ENCODE measurements at regions not wholly inside any gene's neighbourhood (a gene's known extent, or its start where the extent isn't known, plus 50 kb on each side); places are given as distances from the start of the nearest gene placed in this dataset.

GRCh38 chr5:145586661-145587307 is 248.4 kb downstream of the PRELID2 start:
- DNase-seq (no peak), ATAC-seq (no peak)
- H3K27me3 ChIP-seq = no peaks in the 10 kb centered on the region
- H3K36me3 ChIP-seq = no peaks in the 10 kb centered on the region
- peaks cover 0 to 6% of the 10 kb centered on the region in 2 donors for H3K9me3 ChIP-seq
- H3K4me3 ChIP-seq = no peak overlapping the region
- intact Hi-C loops (cut with DNase I) = no loop called here
- no peaks in the 10 kb centered on the region for H3K4me1 ChIP-seq
- no peak overlapping the region for H3K27ac ChIP-seq
- TF ChIP-seq CTCF (IDR thresholded peaks at IDR 0.05) = no peak

GRCh38 chr5:145585443-145586148 is 249.5 kb downstream of the PRELID2 start:
- Histone ChIP-seq H3K36me3 (no peaks in the 10 kb centered on the region), H3K27ac (no peak overlapping the region), H3K27me3 (no peaks in the 10 kb centered on the region), H3K4me3 (no peak overlapping the region), H3K4me1 (no peaks in the 10 kb centered on the region), H3K9me3 (peaks cover 0 to 6% of the 10 kb centered on the region in 2 donors)
- DNase-seq (no peak), ATAC-seq (no peak)
- intact Hi-C loops (cut with DNase I) = no loop called here
- no peak for TF ChIP-seq CTCF (IDR thresholded peaks at IDR 0.05)

DNA sequence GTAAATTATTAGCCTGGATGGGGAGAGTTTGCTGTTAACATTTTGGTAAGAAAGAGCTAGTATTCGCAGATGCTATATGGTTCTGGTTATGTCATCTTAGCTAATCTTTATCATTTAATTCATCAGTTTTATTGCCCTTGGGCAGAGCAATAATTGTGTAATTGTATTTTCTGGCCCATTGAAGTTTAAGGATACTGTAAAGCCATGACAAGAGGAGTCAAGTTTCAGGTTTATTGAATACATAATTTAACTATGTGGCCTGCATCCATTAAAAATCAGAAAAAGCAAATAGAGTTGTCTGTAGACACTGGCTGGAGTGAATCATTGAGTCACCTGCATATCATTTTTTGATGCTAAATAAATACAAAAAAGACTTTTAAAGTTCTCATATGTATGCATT is 255.8 kb downstream of the PRELID2 start:
- peaks cover 0 to 21% of the 10 kb centered on the region in 2 donors for H3K9me3 ChIP-seq
- no peaks in the 10 kb centered on the region for H3K27me3 ChIP-seq
- H3K4me1 ChIP-seq = no peaks in the 10 kb centered on the region
- ATAC-seq = no peak
- DNase-seq = no peak
- H3K36me3 ChIP-seq = no peaks in the 10 kb centered on the region
- intact Hi-C loops (cut with DNase I) = no loop called here
- no peak overlapping the region for H3K4me3 ChIP-seq
- no peak for TF ChIP-seq CTCF (IDR thresholded peaks at IDR 0.05)
- no peak overlapping the region for H3K27ac ChIP-seq

DNA sequence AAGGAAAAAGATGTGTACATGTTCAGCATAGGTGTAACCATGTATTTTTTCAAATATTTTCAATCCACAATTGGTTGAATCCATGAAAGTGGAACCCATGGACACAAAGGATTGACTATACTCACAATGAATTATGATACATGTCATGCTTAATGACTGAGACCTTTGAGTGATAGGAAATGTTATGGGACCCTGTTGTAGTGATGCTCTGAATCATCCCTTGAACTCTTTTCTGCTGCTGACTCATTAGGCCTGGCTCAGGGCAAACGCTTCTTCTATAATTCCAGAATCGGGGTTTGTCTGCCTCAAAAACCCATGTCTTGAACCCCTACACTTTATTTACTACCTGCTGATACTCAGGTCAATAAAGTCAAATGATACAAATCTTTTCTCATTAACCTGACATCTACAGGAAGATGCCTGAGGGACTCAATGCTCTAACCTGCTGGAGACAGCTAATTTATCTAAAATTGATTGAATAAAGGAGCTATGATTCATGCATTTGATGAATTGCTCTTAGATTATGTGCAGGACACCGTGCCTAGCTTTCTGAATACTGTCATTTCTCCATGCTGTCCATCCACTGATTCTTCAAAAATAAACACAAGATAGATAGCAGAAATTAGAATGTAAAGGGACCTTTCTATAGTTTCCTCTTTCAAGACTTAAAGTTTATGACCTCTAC is 260.1 kb downstream of the PRELID2 start:
- DNase-seq (no peak), ATAC-seq (no peak)
- Histone ChIP-seq H3K4me3 (no peak overlapping the region), H3K4me1 (no peaks in the 10 kb centered on the region), H3K9me3 (peaks cover 0 to 22% of the 10 kb centered on the region in 2 donors), H3K27ac (no peak overlapping the region), H3K27me3 (no peaks in the 10 kb centered on the region), H3K36me3 (no peaks in the 10 kb centered on the region)
- intact Hi-C loops (cut with DNase I) = no loop called here
- no peak for TF ChIP-seq CTCF (IDR thresholded peaks at IDR 0.05)

DNA sequence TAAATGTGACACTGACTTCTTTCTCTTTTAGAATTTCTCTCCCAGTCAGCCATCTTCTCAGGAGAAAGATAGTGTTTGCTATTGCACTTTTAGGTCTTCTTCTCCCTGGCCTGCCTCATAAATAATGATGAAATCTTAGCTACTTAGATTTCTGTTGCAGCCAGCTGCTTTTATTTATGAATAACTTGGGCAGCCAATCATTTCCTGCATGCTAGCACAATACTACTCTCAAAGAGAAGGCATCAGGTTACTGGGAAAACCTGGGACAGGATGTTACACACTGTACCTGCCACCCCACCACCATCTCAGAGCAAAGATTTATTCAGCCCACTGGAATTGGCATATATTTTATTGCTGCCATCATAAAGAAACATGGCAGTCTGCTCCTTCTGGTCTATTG is 266.6 kb downstream of the PRELID2 start:
- H3K27me3 ChIP-seq = no peaks in the 10 kb centered on the region
- no peak overlapping the region for H3K27ac ChIP-seq
- H3K9me3 ChIP-seq = peaks cover 0 to 3% of the 10 kb centered on the region in 2 donors
- ATAC-seq (no peak), DNase-seq (no peak)
- H3K36me3 ChIP-seq = no peaks in the 10 kb centered on the region
- intact Hi-C loops (cut with DNase I) = no loop called here
- TF ChIP-seq CTCF (IDR thresholded peaks at IDR 0.05) = no peak
- no peak overlapping the region for H3K4me3 ChIP-seq
- H3K4me1 ChIP-seq = no peaks in the 10 kb centered on the region

All from left lung (tissue), 4 donors.